KMS-11 (cell line): ENCODE measurements at regions not wholly inside any gene's neighbourhood (a gene's known extent, or its start where the extent isn't known, plus 50 kb on each side); places are given as distances from the start of the nearest gene placed in this dataset.

Source experiments
- H2AFZ ChIP-seq: fragments of 200-600 bp; sonication (generic); 2 replicates; pipeline ENCODE4 v1.6.1; 2016; ENCODE audit warnings: antibody characterized with exemption, mixed run types, low read depth
- H3K27ac ChIP-seq: fragments of 200-600 bp; sonication (generic); 2 replicates; pipeline ENCODE4 v1.6.1; 2016; ENCODE audit warnings: mild to moderate bottlenecking, mixed run types
- H3K27me3 ChIP-seq: fragments of 200-600 bp; sonication (generic); 2 replicates; pipeline ENCODE4 v1.6.1; 2017; ENCODE audit warnings: mild to moderate bottlenecking, low read depth, mixed run types, moderate library complexity; ENCODE audit not compliant: insufficient read depth
- H3K36me3 ChIP-seq: fragments of 200-600 bp; sonication (generic); 2 replicates; pipeline ENCODE4 v1.6.1; 2017; ENCODE audit warnings: mild to moderate bottlenecking, mixed run types; ENCODE audit not compliant: insufficient read depth
- H3K4me1 ChIP-seq: fragments of 200-600 bp; sonication (generic); 2 replicates; pipeline ENCODE4 v1.6.1; 2016; ENCODE audit warnings: mild to moderate bottlenecking, low read depth, mixed run types; ENCODE audit not compliant: poor library complexity, severe bottlenecking
- H3K4me2 ChIP-seq: fragments of 200-600 bp; sonication (generic); 2 replicates; pipeline ENCODE4 v1.7.0; 2016; ENCODE audit warnings: mild to moderate bottlenecking, mixed run types
- H3K4me3 ChIP-seq: fragments of 200-600 bp; sonication (generic); IDR thresholded peaks from 2 replicates; pipeline ENCODE4 v1.6.1; 2017; ENCODE audit warnings: low read depth, low read length, mixed read lengths; ENCODE audit not compliant: insufficient read depth
- H3K79me2 ChIP-seq: fragments of 200-600 bp; sonication (generic); 2 replicates; pipeline ENCODE4 v1.6.1; 2016; ENCODE audit warnings: low read depth, mixed run types; ENCODE audit not compliant: insufficient read depth
- H3K9ac ChIP-seq: fragments of 200-600 bp; sonication (generic); 2 replicates; pipeline ENCODE4 v1.6.1; 2016; ENCODE audit warnings: mild to moderate bottlenecking, mixed run types
- H4K20me1 ChIP-seq: fragments of 200-600 bp; sonication (generic); 2 replicates; pipeline ENCODE4 v1.6.1; 2016; ENCODE audit warnings: mild to moderate bottlenecking, mixed run types; ENCODE audit not compliant: insufficient read depth
- CTCF ChIP-seq: fragments of 200-600 bp; sonication (generic); conservative IDR thresholded peaks from 2 replicates; pipeline ENCODE4 v1.6.1; 2017; ENCODE audit warnings: low read depth, mild to moderate bottlenecking, antibody characterized with exemption, low read length, moderate library complexity, mixed read lengths

- H3K4me1 ChIP-seq, result no peaks in the 10 kb centered on the region
- H3K36me3 ChIP-seq, result no peaks in the 10 kb centered on the region
- H4K20me1 ChIP-seq, result no peaks in the 10 kb centered on the region
- no peak overlapping the region for H3K4me2 ChIP-seq
- H3K27me3 ChIP-seq, result no peaks in the 10 kb centered on the region
- H3K79me2 ChIP-seq, result no peaks in the 10 kb centered on the region
- no peak overlapping the region for H3K27ac ChIP-seq
- H3K9ac ChIP-seq, result no peak overlapping the region
- H2AFZ ChIP-seq, result no peak overlapping the region
- TF ChIP-seq CTCF, result no peak
- no peak overlapping the region for H3K4me3 ChIP-seq
Measured at GRCh38 chr2:14284244-14284643, 348.3 kb upstream of the LRATD1 start.

GRCh38 chr2:14285812-14286211 is 346.7 kb upstream of the LRATD1 start:
- Histone ChIP-seq H3K27ac (no peak overlapping the region), H3K79me2 (no peaks in the 10 kb centered on the region), H4K20me1 (no peaks in the 10 kb centered on the region), H3K4me2 (no peak overlapping the region), H3K36me3 (no peaks in the 10 kb centered on the region), H3K9ac (no peak overlapping the region), H3K27me3 (no peaks in the 10 kb centered on the region), H3K4me1 (no peaks in the 10 kb centered on the region), H2AFZ (no peak overlapping the region), H3K4me3 (no peak overlapping the region)
- TF ChIP-seq CTCF, result no peak

GRCh38 chr2:14288016-14288415 is 344.5 kb upstream of the LRATD1 start:
- H3K4me2 ChIP-seq, result no peak overlapping the region
- H2AFZ ChIP-seq, result no peak overlapping the region
- H3K36me3 ChIP-seq, result no peaks in the 10 kb centered on the region
- H3K4me3 ChIP-seq, result no peak overlapping the region
- H4K20me1 ChIP-seq, result no peaks in the 10 kb centered on the region
- H3K4me1 ChIP-seq, result no peaks in the 10 kb centered on the region
- no peaks in the 10 kb centered on the region for H3K79me2 ChIP-seq
- H3K27ac ChIP-seq, result no peak overlapping the region
- no peak for TF ChIP-seq CTCF
- H3K9ac ChIP-seq, result no peak overlapping the region
- H3K27me3 ChIP-seq, result no peaks in the 10 kb centered on the region

- no peaks in the 10 kb centered on the region for H3K4me1 ChIP-seq
- H3K4me3 ChIP-seq, result no peak overlapping the region
- H4K20me1 ChIP-seq, result no peaks in the 10 kb centered on the region
- H3K27ac ChIP-seq, result no peak overlapping the region
- TF ChIP-seq CTCF, result no peak
- no peaks in the 10 kb centered on the region for H3K27me3 ChIP-seq
- no peaks in the 10 kb centered on the region for H3K79me2 ChIP-seq
- no peak overlapping the region for H3K9ac ChIP-seq
- H2AFZ ChIP-seq, result no peak overlapping the region
- no peak overlapping the region for H3K4me2 ChIP-seq
- H3K36me3 ChIP-seq, result no peaks in the 10 kb centered on the region
Measured at GRCh38 chr2:14292964-14293363, 339.6 kb upstream of the LRATD1 start.

- Histone ChIP-seq H2AFZ (no peak overlapping the region), H3K9ac (no peak overlapping the region), H3K4me3 (no peak overlapping the region), H3K27ac (no peak overlapping the region), H3K79me2 (no peaks in the 10 kb centered on the region), H3K36me3 (no peaks in the 10 kb centered on the region), H3K27me3 (no peaks in the 10 kb centered on the region), H4K20me1 (no peaks in the 10 kb centered on the region), H3K4me2 (no peak overlapping the region), H3K4me1 (peaks cover 3% of the 10 kb centered on the region)
- no peak for TF ChIP-seq CTCF
Measured at GRCh38 chr2:14297340-14297739, 335.2 kb upstream of the LRATD1 start.
